IPS DF 4.7 (cell line): ENCODE measurements at regions not wholly inside any gene's neighbourhood (a gene's known extent, or its start where the extent isn't known, plus 50 kb on each side); places are given as distances from the start of the nearest gene placed in this dataset.
"Not testable (repeated sequence)": the region's sequence is repeated elsewhere in the genome, so short reads cannot be mapped to it uniquely, and the experiment has no call there.

Experiments used
- DNase-seq: peaks from one replicate; pipeline ENCODE4 v3.0.0-alpha.2; 2013; ENCODE audit warnings: low spot score; ENCODE audit errors: extremely low read depth

GRCh38 chr1:80375662-80376061 is 1369.1 kb upstream of the ADGRL4 start:
- DNase-seq: no peak

- DNase-seq: no peak
These were observed 1368.6 kb upstream of the ADGRL4 start for GRCh38 chr1:80375109-80375508.

GRCh38 chr1:80369780-80370179 is 1363.2 kb upstream of the ADGRL4 start:
- no peak for DNase-seq

- no peak for DNase-seq
These were observed 1360.5 kb upstream of the ADGRL4 start for GRCh38 chr1:80367058-80367457.

- no peak for DNase-seq
These were observed 1359.0 kb upstream of the ADGRL4 start for GRCh38 chr1:80365359-80366021.

GRCh38 chr1:80363689-80364475 is 1357.4 kb upstream of the ADGRL4 start:
- no peak for DNase-seq

GRCh38 chr1:80359666-80360065 is 1353.1 kb upstream of the ADGRL4 start:
- no peak for DNase-seq

- no peak for DNase-seq
These were observed 1342.7 kb upstream of the ADGRL4 start for GRCh38 chr1:80349218-80349617.

- no peak for DNase-seq
These were observed 1334.5 kb upstream of the ADGRL4 start for GRCh38 chr1:80341021-80341420.

- no peak for DNase-seq
These were observed 1311.6 kb upstream of the ADGRL4 start for GRCh38 chr1:80318108-80318507.

- DNase-seq: no peak
These were observed 1304.2 kb upstream of the ADGRL4 start for GRCh38 chr1:80310703-80311245.

- no peak for DNase-seq
These were observed 1298.9 kb upstream of the ADGRL4 start for GRCh38 chr1:80305466-80305865.

GRCh38 chr1:80293818-80294217 is 1287.3 kb upstream of the ADGRL4 start:
- DNase-seq: no peak

- DNase-seq: not testable (repeated sequence)
These were observed 1282.2 kb upstream of the ADGRL4 start for GRCh38 chr1:80288750-80289149.

GRCh38 chr1:80282536-80282935 is 1276.0 kb upstream of the ADGRL4 start:
- DNase-seq: no peak

- DNase-seq: no peak
These were observed 1272.4 kb upstream of the ADGRL4 start for GRCh38 chr1:80278936-80279335.

GRCh38 chr1:80274256-80274655 is 1267.7 kb upstream of the ADGRL4 start:
- DNase-seq: no peak

GRCh38 chr1:80272495-80272894 is 1266.0 kb upstream of the ADGRL4 start:
- DNase-seq: no peak

GRCh38 chr1:80258659-80259058 is 1252.1 kb upstream of the ADGRL4 start:
- no peak for DNase-seq

- DNase-seq: no peak
These were observed 1245.1 kb upstream of the ADGRL4 start for GRCh38 chr1:80251591-80251990.

- DNase-seq: no peak
These were observed 1244.6 kb upstream of the ADGRL4 start for GRCh38 chr1:80251171-80251570.

- no peak for DNase-seq
These were observed 1244.1 kb upstream of the ADGRL4 start for GRCh38 chr1:80250573-80251168.
